Endodermal cell (in vitro differentiated cells): ENCODE measurements at regions not wholly inside any gene's neighbourhood (a gene's known extent, or its start where the extent isn't known, plus 50 kb on each side); places are given as distances from the start of the nearest gene placed in this dataset.

ENCODE experiments used
- DNase-seq: peaks from one replicate; pipeline ENCODE4 v3.0.0-alpha.2; 2017
- H3K27ac ChIP-seq: 2 replicates; pipeline ENCODE4 v1.5.1; 2013; ENCODE audit warnings: mild to moderate bottlenecking, low read depth, low read length, moderate library complexity
- H3K27me3 ChIP-seq: 2 replicates; pipeline ENCODE4 v1.6.1; 2013; ENCODE audit warnings: mild to moderate bottlenecking, low read length, moderate library complexity; ENCODE audit not compliant: insufficient read depth, control insufficient read depth, poor library complexity, severe bottlenecking
- H3K36me3 ChIP-seq: 2 replicates; pipeline ENCODE4 v1.7.0; 2013; ENCODE audit warnings: mild to moderate bottlenecking, low read length, moderate library complexity; ENCODE audit not compliant: control insufficient read depth, insufficient read depth
- H3K4me1 ChIP-seq: one replicate; pipeline ENCODE4 v1.7.0; 2013; ENCODE audit warnings: low read length; ENCODE audit not compliant: control insufficient read depth, insufficient read depth
- H3K4me3 ChIP-seq: 2 replicates; pipeline ENCODE4 v1.5.1; 2013; ENCODE audit warnings: mild to moderate bottlenecking, low read length, moderate library complexity
- H3K9ac ChIP-seq: 2 replicates; pipeline ENCODE4 v1.6.1; 2013; ENCODE audit warnings: mild to moderate bottlenecking, low read length, moderate library complexity; ENCODE audit not compliant: poor library complexity, severe bottlenecking; ENCODE audit errors: extremely low read depth
- H3K9me3 ChIP-seq: 2 replicates; pipeline ENCODE4 v1.6.1; 2013; ENCODE audit warnings: mild to moderate bottlenecking, low read length, moderate library complexity; ENCODE audit not compliant: control insufficient read depth
- H3K27ac Mint-ChIP-seq: 2 replicates; pipeline ENCODE4 v1.8.0; 2020; ENCODE audit warnings: mixed read lengths
- H3K27me3 Mint-ChIP-seq: 2 replicates; pipeline ENCODE4 v1.8.0; 2021; ENCODE audit warnings: mild to moderate bottlenecking, mixed read lengths; ENCODE audit not compliant: insufficient read depth
- H3K36me3 Mint-ChIP-seq: 2 replicates; pipeline ENCODE4 v1.8.0; 2020; ENCODE audit warnings: low read depth, mixed read lengths
- H3K4me1 Mint-ChIP-seq: 2 replicates; pipeline ENCODE4 v1.8.0; 2020; ENCODE audit warnings: mixed read lengths
- H3K4me3 Mint-ChIP-seq: 2 replicates; pipeline ENCODE4 v1.8.0; 2020; ENCODE audit warnings: mild to moderate bottlenecking, moderate library complexity, mixed read lengths
- H3K9me3 Mint-ChIP-seq: 2 replicates; pipeline ENCODE4 v1.8.0; 2020; ENCODE audit warnings: mild to moderate bottlenecking, mixed read lengths
- CTCF ChIP-seq: fragments of 200-600 bp; sonication (generic); conservative IDR thresholded peaks from 2 replicates; pipeline ENCODE4 v1.5.0; 2021; ENCODE audit warnings: antibody characterized with exemption, mild to moderate bottlenecking
- WGBS, 2 experiments: methylation state at CpG; one replicate each; pipeline versions ENCODE4 v1.1.5 to v1.1.7; 2013; ENCODE audit warnings: missing lambda C conversion rate in 2 of 2, mixed read lengths in 1 of 2; ENCODE audit not compliant: insufficient coverage in 1 of 2, insufficient read length in 1 of 2; 5-methylcytosine and 5-hydroxymethylcytosine counted together

GRCh38 chr4:182169572-182169971 lies 73.6 kb upstream of the TENM3 start:
- no peak for DNase-seq
- no peak overlapping the region for H3K27ac ChIP-seq
- no peaks in the 10 kb centered on the region for H3K27me3 Mint-ChIP-seq
- no peak for TF ChIP-seq CTCF
- H3K27me3 ChIP-seq, result no peaks in the 10 kb centered on the region
- H3K4me3 ChIP-seq, result no peak overlapping the region
- H3K9me3 ChIP-seq, result no peaks in the 10 kb centered on the region
- H3K36me3 Mint-ChIP-seq, result no peaks in the 10 kb centered on the region
- no peak overlapping the region for H3K27ac Mint-ChIP-seq
- H3K4me1 Mint-ChIP-seq, result peaks cover 4% of the 10 kb centered on the region
- WGBS, 2 experiments, result 85 to 100% methylated on average over 2 of the region's 5 CpGs
- no peaks in the 10 kb centered on the region for H3K9me3 Mint-ChIP-seq
- H3K4me1 ChIP-seq, result no peaks in the 10 kb centered on the region
- H3K4me3 Mint-ChIP-seq, result no peak overlapping the region
- H3K9ac ChIP-seq, result no peak overlapping the region
- no peaks in the 10 kb centered on the region for H3K36me3 ChIP-seq

- H3K36me3 ChIP-seq, result no peaks in the 10 kb centered on the region
- no peaks in the 10 kb centered on the region for H3K27me3 ChIP-seq
- no peak for TF ChIP-seq CTCF
- Mint-ChIP-seq H3K4me3 (no peak overlapping the region), H3K4me1 (peaks cover 4% of the 10 kb centered on the region), H3K36me3 (no peaks in the 10 kb centered on the region), H3K27me3 (no peaks in the 10 kb centered on the region), H3K27ac (no peak overlapping the region), H3K9me3 (no peaks in the 10 kb centered on the region)
- no peaks in the 10 kb centered on the region for H3K9me3 ChIP-seq
- H3K27ac ChIP-seq, result no peak overlapping the region
- DNase-seq, result no peak
- H3K4me1 ChIP-seq, result no peaks in the 10 kb centered on the region
- H3K4me3 ChIP-seq, result no peak overlapping the region
- no peak overlapping the region for H3K9ac ChIP-seq
- 89 to 96% methylated on average over 1 to 2 of the region's 3 CpGs for WGBS, 2 experiments
Observed at GRCh38 chr4:182169987-182170386, 73.2 kb upstream of the TENM3 start.

GRCh38 chr4:182170417-182170935 lies 72.7 kb upstream of the TENM3 start:
- no peak for DNase-seq
- Mint-ChIP-seq H3K9me3 (no peaks in the 10 kb centered on the region), H3K27me3 (no peaks in the 10 kb centered on the region), H3K36me3 (no peaks in the 10 kb centered on the region), H3K4me3 (no peak overlapping the region), H3K4me1 (peaks cover 4% of the 10 kb centered on the region), H3K27ac (no peak overlapping the region)
- Histone ChIP-seq H3K27me3 (no peaks in the 10 kb centered on the region), H3K4me3 (no peak overlapping the region), H3K9me3 (no peaks in the 10 kb centered on the region), H3K27ac (no peak overlapping the region), H3K9ac (no peak overlapping the region), H3K36me3 (no peaks in the 10 kb centered on the region), H3K4me1 (no peaks in the 10 kb centered on the region)
- no peak for TF ChIP-seq CTCF
- 94% methylated on average over 3 of the region's 3 CpGs; no CpG with 5 or more reads in 1 of the 2 experiments for WGBS, 2 experiments
